H9 (cell line): ENCODE measurements at regions not wholly inside any gene's neighbourhood (a gene's known extent, or its start where the extent isn't known, plus 50 kb on each side); places are given as distances from the start of the nearest gene placed in this dataset.

ENCODE experiments used
- DNase-seq: peaks from one replicate; pipeline ENCODE4 v3.0.0-alpha.2; 2017
- H2AFZ ChIP-seq: one replicate; pipeline ENCODE4 v1.6.1; 2013; ENCODE audit warnings: mild to moderate bottlenecking, low read length, control low read depth, moderate library complexity
- H2AK5ac ChIP-seq: 2 replicates; pipeline ENCODE4 v1.6.1; 2013; ENCODE audit warnings: low read length, control low read depth, mixed read lengths; ENCODE audit not compliant: insufficient read length
- H2BK120ac ChIP-seq: one replicate; pipeline ENCODE4 v1.6.1; 2013; ENCODE audit warnings: low read depth, mild to moderate bottlenecking, low read length, control low read depth, inconsistent platforms; ENCODE audit not compliant: poor library complexity, severe bottlenecking
- H2BK12ac ChIP-seq: 2 replicates; pipeline ENCODE4 v1.6.1; 2013; ENCODE audit warnings: low read length, control low read depth, mixed read lengths, low read depth; ENCODE audit not compliant: insufficient read length
- H2BK15ac ChIP-seq: 2 replicates; pipeline ENCODE4 v1.6.1; 2013; ENCODE audit warnings: low read depth, low read length, control low read depth
- H2BK20ac ChIP-seq: one replicate; pipeline ENCODE4 v1.6.1; 2013; ENCODE audit warnings: low read depth, mild to moderate bottlenecking, low read length, control low read depth, inconsistent platforms; ENCODE audit not compliant: poor library complexity, severe bottlenecking
- H2BK5ac ChIP-seq: 2 replicates; pipeline ENCODE4 v1.6.1; 2013; ENCODE audit warnings: low read length, control low read depth, mixed read lengths; ENCODE audit not compliant: insufficient read length
- H3K14ac ChIP-seq: 2 replicates; pipeline ENCODE4 v1.6.1; 2013; ENCODE audit warnings: low read length, control low read depth; ENCODE audit not compliant: insufficient read depth
- H3K18ac ChIP-seq: 2 replicates; pipeline ENCODE4 v1.6.1; 2013; ENCODE audit warnings: low read depth, mild to moderate bottlenecking, mixed read lengths, low read length, control low read depth; ENCODE audit not compliant: insufficient read length
- H3K23ac ChIP-seq: 2 replicates; pipeline ENCODE4 v1.6.1; 2013; ENCODE audit warnings: low read length, control low read depth, mixed read lengths, low read depth; ENCODE audit not compliant: insufficient read length
- H3K23me2 ChIP-seq: 2 replicates; pipeline ENCODE4 v1.6.1; 2013; ENCODE audit warnings: low read depth, mild to moderate bottlenecking, mixed read lengths, low read length, control low read depth; ENCODE audit not compliant: insufficient read length, poor library complexity, severe bottlenecking
- H3K27ac ChIP-seq: 2 replicates; pipeline ENCODE4 v1.5.1; 2013; ENCODE audit warnings: low read length, control low read depth, mixed read lengths, low read depth; ENCODE audit not compliant: insufficient read length
- H3K27me3 ChIP-seq: 2 replicates; pipeline ENCODE4 v1.6.1; 2013; ENCODE audit warnings: low read length, control low read depth, inconsistent platforms; ENCODE audit not compliant: insufficient read depth
- H3K4ac ChIP-seq: 2 replicates; pipeline ENCODE4 v1.6.1; 2013; ENCODE audit warnings: low read depth, mild to moderate bottlenecking, control low read depth, inconsistent platforms, low read length, moderate library complexity
- H3K4me1 ChIP-seq: 2 replicates; pipeline ENCODE4 v1.6.1; 2013; ENCODE audit warnings: low read length, control low read depth, inconsistent platforms; ENCODE audit not compliant: insufficient read depth
- H3K4me2 ChIP-seq: 2 replicates; pipeline ENCODE4 v1.6.1; 2013; ENCODE audit warnings: low read length, control low read depth, mixed read lengths; ENCODE audit not compliant: insufficient read length, insufficient read depth
- H3K56ac ChIP-seq: 2 replicates; pipeline ENCODE4 v1.6.1; 2013; ENCODE audit warnings: low read depth, mild to moderate bottlenecking, mixed read lengths, low read length, control low read depth; ENCODE audit not compliant: insufficient read length
- H3K79me1 ChIP-seq: 2 replicates; pipeline ENCODE4 v1.6.1; 2013; ENCODE audit warnings: low read depth, mild to moderate bottlenecking, moderate library complexity, low read length, control low read depth, inconsistent platforms; ENCODE audit not compliant: insufficient read depth, poor library complexity, severe bottlenecking
- H3K79me2 ChIP-seq: 2 replicates; pipeline ENCODE4 v1.6.1; 2013; ENCODE audit warnings: low read length, control low read depth, inconsistent platforms; ENCODE audit not compliant: insufficient read depth
- H3K9ac ChIP-seq: 2 replicates; pipeline ENCODE4 v1.6.1; 2013; ENCODE audit warnings: low read length, control low read depth, mixed read lengths; ENCODE audit not compliant: insufficient read length; ENCODE audit errors: extremely low read depth
- H3K9me3 ChIP-seq: one replicate; pipeline ENCODE4 v1.6.1; 2013; ENCODE audit warnings: low read depth, low read length, inconsistent platforms; ENCODE audit not compliant: control insufficient read depth
- H3T11ph ChIP-seq: one replicate; pipeline ENCODE4 v1.6.1; 2013; ENCODE audit warnings: mild to moderate bottlenecking, low read length, control low read depth, inconsistent platforms
- H4K20me1 ChIP-seq: one replicate; pipeline ENCODE4 v1.6.1; 2013; ENCODE audit not compliant: control insufficient read depth, insufficient read length, insufficient read depth
- H4K5ac ChIP-seq: 2 replicates; pipeline ENCODE4 v1.6.1; 2013; ENCODE audit warnings: low read depth, mild to moderate bottlenecking, mixed read lengths, low read length, control low read depth; ENCODE audit not compliant: insufficient read length
- H4K8ac ChIP-seq: replicated peaks from 2 replicates; pipeline ENCODE4 v1.6.1; 2013; ENCODE audit warnings: low read length, control low read depth, mixed read lengths, low read depth; ENCODE audit not compliant: insufficient read length
- H4K91ac ChIP-seq: 2 replicates; pipeline ENCODE4 v1.6.1; 2013; ENCODE audit warnings: low read depth, mild to moderate bottlenecking, moderate library complexity, mixed read lengths, low read length, control low read depth; ENCODE audit not compliant: insufficient read length
- H3K27ac Mint-ChIP-seq, 3 experiments: 2 replicates in 2 of 3; 3 replicates in 1 of 3; pipeline ENCODE4 v1.8.0; 2020 to 2021; ENCODE audit warnings: mixed read lengths in 3 of 3, mild to moderate bottlenecking in 1 of 3, moderate library complexity in 1 of 3
- H3K27me3 Mint-ChIP-seq: 2 replicates; pipeline ENCODE4 v1.8.0; 2021; ENCODE audit warnings: low read depth, mild to moderate bottlenecking, moderate library complexity, mixed read lengths
- H3K36me3 Mint-ChIP-seq, 3 experiments: 2 replicates in 2 of 3; 3 replicates in 1 of 3; pipeline ENCODE4 v1.8.0; 2020 to 2021; ENCODE audit warnings: low read depth in 3 of 3, mixed read lengths in 3 of 3; ENCODE audit not compliant: insufficient read depth in 1 of 3
- H3K4me1 Mint-ChIP-seq, 2 experiments: 2 replicates each; pipeline ENCODE4 v1.8.0; 2020; ENCODE audit warnings: mixed read lengths in 2 of 2
- H3K4me3 Mint-ChIP-seq, 2 experiments: 2 replicates in 1 of 2; 3 replicates in 1 of 2; pipeline ENCODE4 v1.8.0; 2020 to 2021; ENCODE audit warnings: mild to moderate bottlenecking in 2 of 2, mixed read lengths in 2 of 2, moderate library complexity in 1 of 2
- H3K9me3 Mint-ChIP-seq, 2 experiments: 2 replicates in 1 of 2; 3 replicates in 1 of 2; pipeline ENCODE4 v1.8.0; 2020; ENCODE audit warnings: mild to moderate bottlenecking in 2 of 2, mixed read lengths in 2 of 2, moderate library complexity in 1 of 2
- WGBS: extraction: QIAGEN DNeasy Blood & Tissue Kit; methylation state at CpG from one replicate; pipeline ENCODE4 v1.1.7; 2013; ENCODE audit warnings: missing lambda C conversion rate, low lambda C conversion rate, mixed read lengths; ENCODE audit not compliant: insufficient read length; ENCODE audit errors: extremely low coverage; 5-methylcytosine and 5-hydroxymethylcytosine counted together
- TF ChIP-seq, protein P1 (sequence below): fragments of 200-600 bp; sonication (generic); conservative IDR thresholded peaks from 3 replicates; pipeline ENCODE4 v1.8.0; 2021; ENCODE audit warnings: antibody characterized with exemption, mild to moderate bottlenecking

DNA sequence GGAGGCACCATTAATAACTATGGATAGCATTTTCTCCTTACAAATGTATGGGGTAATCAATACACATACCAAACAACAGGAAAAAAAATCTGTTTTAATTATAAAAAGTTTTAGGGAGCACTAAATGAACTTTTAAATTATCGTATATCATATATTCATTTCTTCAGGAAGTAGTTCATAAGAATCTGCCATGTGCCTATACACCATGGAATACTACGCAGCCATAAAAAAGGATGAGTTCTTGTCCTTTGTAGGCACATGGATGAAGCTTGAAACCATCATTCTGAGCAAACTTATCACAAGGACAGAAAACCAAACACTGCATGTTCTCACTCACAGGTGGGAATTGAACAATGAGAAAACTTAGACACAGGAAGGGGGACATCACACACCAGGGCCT lies 162.1 kb upstream of the RASA1 start:
- Histone ChIP-seq H4K8ac (no peak overlapping the region), H3K4me2 (no peak overlapping the region), H4K20me1 (no peaks in the 10 kb centered on the region), H2BK12ac (no peak overlapping the region), H3T11ph (no peak overlapping the region), H3K14ac (no peak overlapping the region), H2BK5ac (no peak overlapping the region), H3K27ac (no peak overlapping the region), H3K56ac (no peak overlapping the region), H4K5ac (no peak overlapping the region), H2BK120ac (no peak overlapping the region), H3K18ac (no peak overlapping the region), H3K4me1 (no peaks in the 10 kb centered on the region), H3K4ac (no peak overlapping the region), H3K23ac (no peak overlapping the region), H3K9me3 (no peaks in the 10 kb centered on the region), H4K91ac (no peak overlapping the region), H3K27me3 (no peaks in the 10 kb centered on the region), H2AK5ac (no peak overlapping the region), H3K79me2 (no peaks in the 10 kb centered on the region), H2BK15ac (no peak overlapping the region), H3K9ac (no peak overlapping the region), H3K79me1 (no peaks in the 10 kb centered on the region), H2BK20ac (no peak overlapping the region), H2AFZ (no peak overlapping the region), H3K23me2 (no peaks in the 10 kb centered on the region)
- Mint-ChIP-seq H3K4me3 (no peak overlapping the region), H3K4me1 (no peaks in the 10 kb centered on the region), H3K27ac (no peak overlapping the region), H3K27me3 (no peaks in the 10 kb centered on the region), H3K36me3 (no peaks in the 10 kb centered on the region; a peak in 2 of 7 replicates), H3K9me3 (no peaks in the 10 kb centered on the region)
- WGBS: no CpG with 5 or more reads among the region's 2 CpGs
- TF ChIP-seq, protein P1, sequence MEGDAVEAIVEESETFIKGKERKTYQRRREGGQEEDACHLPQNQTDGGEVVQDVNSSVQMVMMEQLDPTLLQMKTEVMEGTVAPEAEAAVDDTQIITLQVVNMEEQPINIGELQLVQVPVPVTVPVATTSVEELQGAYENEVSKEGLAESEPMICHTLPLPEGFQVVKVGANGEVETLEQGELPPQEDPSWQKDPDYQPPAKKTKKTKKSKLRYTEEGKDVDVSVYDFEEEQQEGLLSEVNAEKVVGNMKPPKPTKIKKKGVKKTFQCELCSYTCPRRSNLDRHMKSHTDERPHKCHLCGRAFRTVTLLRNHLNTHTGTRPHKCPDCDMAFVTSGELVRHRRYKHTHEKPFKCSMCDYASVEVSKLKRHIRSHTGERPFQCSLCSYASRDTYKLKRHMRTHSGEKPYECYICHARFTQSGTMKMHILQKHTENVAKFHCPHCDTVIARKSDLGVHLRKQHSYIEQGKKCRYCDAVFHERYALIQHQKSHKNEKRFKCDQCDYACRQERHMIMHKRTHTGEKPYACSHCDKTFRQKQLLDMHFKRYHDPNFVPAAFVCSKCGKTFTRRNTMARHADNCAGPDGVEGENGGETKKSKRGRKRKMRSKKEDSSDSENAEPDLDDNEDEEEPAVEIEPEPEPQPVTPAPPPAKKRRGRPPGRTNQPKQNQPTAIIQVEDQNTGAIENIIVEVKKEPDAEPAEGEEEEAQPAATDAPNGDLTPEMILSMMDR: no peak
- DNase-seq: no peak
